ENCODE measurements at regions not wholly inside any gene's neighbourhood (a gene's known extent, or its start where the extent isn't known, plus 50 kb on each side); places are given as distances from the start of the nearest gene placed in this dataset.

- Mint-ChIP-seq H3K9me3 (ENCODE audit: insufficient read depth) (no peaks in the 10 kb centered on the region), H3K27ac (no peak overlapping the region), H3K4me3 (no peak overlapping the region), H3K4me1 (no peaks in the 10 kb centered on the region), H3K27me3 (no peaks in the 10 kb centered on the region)
- TF ChIP-seq, protein P1, sequence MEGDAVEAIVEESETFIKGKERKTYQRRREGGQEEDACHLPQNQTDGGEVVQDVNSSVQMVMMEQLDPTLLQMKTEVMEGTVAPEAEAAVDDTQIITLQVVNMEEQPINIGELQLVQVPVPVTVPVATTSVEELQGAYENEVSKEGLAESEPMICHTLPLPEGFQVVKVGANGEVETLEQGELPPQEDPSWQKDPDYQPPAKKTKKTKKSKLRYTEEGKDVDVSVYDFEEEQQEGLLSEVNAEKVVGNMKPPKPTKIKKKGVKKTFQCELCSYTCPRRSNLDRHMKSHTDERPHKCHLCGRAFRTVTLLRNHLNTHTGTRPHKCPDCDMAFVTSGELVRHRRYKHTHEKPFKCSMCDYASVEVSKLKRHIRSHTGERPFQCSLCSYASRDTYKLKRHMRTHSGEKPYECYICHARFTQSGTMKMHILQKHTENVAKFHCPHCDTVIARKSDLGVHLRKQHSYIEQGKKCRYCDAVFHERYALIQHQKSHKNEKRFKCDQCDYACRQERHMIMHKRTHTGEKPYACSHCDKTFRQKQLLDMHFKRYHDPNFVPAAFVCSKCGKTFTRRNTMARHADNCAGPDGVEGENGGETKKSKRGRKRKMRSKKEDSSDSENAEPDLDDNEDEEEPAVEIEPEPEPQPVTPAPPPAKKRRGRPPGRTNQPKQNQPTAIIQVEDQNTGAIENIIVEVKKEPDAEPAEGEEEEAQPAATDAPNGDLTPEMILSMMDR (IDR thresholded peaks at IDR 0.05) = no peak
- TF ChIP-seq EZH2 (IDR thresholded peaks at IDR 0.05; ENCODE audit: borderline replicate concordance, insufficient read depth, low read depth, low read length, poor library complexity, severe bottlenecking) = no peak
- H4K20me1 ChIP-seq (ENCODE audit: control insufficient read depth, insufficient read depth, low read length, poor library complexity, severe bottlenecking) = no peaks in the 10 kb centered on the region
- no peak overlapping the region for H2AFZ ChIP-seq (ENCODE audit: insufficient read depth, low read depth, low read length, poor library complexity, severe bottlenecking)
- H3K4me1 ChIP-seq (ENCODE audit: control insufficient read depth in 2 of 2, insufficient read depth in 2 of 2, low read length in 2 of 2) = no peaks in the 10 kb centered on the region
- CTCF ChIA-PET = no interaction called here
- POLR2A ChIA-PET = no interaction called here
- H3K36me3 ChIP-seq (replicated peaks in 1 of 2; ENCODE audit: control extremely low read depth in 1 of 2, control insufficient read depth in 1 of 2, extremely low read depth in 1 of 2, insufficient read depth in 2 of 2, low read length in 1 of 2) = no peaks in the 10 kb centered on the region
- H3K79me2 ChIP-seq (ENCODE audit: control insufficient read depth, insufficient read depth, low read length) = no peaks in the 10 kb centered on the region
- H3K27me3 ChIP-seq (replicated peaks in 1 of 4; ENCODE audit: control extremely low read depth in 1 of 4, control insufficient read depth in 3 of 4, insufficient read depth in 4 of 4, low read length in 3 of 4) = peaks cover 0 to 2% (median 0%) of the 10 kb centered on the region in 4 experiments
- intact Hi-C loops (cut with micrococcal nuclease) = no loop called here
- 48% methylated on average over 3 of the region's 5 CpGs for WGBS (ENCODE audit: insufficient coverage)
- no peak overlapping the region for H3K4me3 ChIP-seq (ENCODE audit: control extremely low read depth in 1 of 5, extremely low read depth in 1 of 5, insufficient read depth in 1 of 5, low read depth in 2 of 5, low read length in 4 of 5)
- no peaks in the 10 kb centered on the region for H3K9me3 ChIP-seq (ENCODE audit: control extremely low read depth in 1 of 3, control insufficient read depth in 2 of 3, insufficient read depth in 1 of 3, low read length in 2 of 3)
- no peak overlapping the region for H3K9ac ChIP-seq (ENCODE audit: low read length)
- ATAC-seq (ENCODE audit: low read depth) (no peak), DNase-seq (no peak)
- no peak overlapping the region for H3K27ac ChIP-seq (ENCODE audit: low read length in 2 of 2)
- H3K4me2 ChIP-seq (replicated peaks; ENCODE audit: low read depth, low read length, poor library complexity, severe bottlenecking) = no peak overlapping the region
These were observed 237.6 kb downstream of the TENT4A start for GRCh38 chr5:6950860-6951259.

DNA sequence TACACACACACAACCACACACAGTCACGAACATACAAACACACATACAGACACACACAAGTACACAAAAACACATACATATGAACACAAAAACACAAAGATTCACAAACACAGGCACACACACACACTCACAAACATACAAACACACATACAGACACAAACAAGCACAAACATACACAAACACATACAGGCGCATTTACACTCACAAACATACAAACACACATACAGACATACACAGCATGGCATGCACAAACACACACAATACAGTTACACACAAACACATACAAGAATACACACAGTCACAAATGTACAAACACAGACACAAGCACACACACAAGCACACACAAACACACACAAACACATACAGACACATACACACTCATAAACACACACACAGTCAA is 247.9 kb downstream of the TENT4A start:
- ATAC-seq (ENCODE audit: low read depth) (no peak), DNase-seq (no peak)
- Histone ChIP-seq H3K4me2 (replicated peaks; ENCODE audit: low read depth, low read length, poor library complexity, severe bottlenecking) (no peak overlapping the region), H3K9ac (ENCODE audit: low read length) (no peak overlapping the region), H3K9me3 (ENCODE audit: control extremely low read depth in 1 of 3, control insufficient read depth in 2 of 3, insufficient read depth in 1 of 3, low read length in 2 of 3) (no peaks in the 10 kb centered on the region), H3K27me3 (replicated peaks in 1 of 4; ENCODE audit: control extremely low read depth in 1 of 4, control insufficient read depth in 3 of 4, insufficient read depth in 4 of 4, low read length in 3 of 4) (no peaks in the 10 kb centered on the region), H3K4me1 (ENCODE audit: control insufficient read depth in 2 of 2, insufficient read depth in 2 of 2, low read length in 2 of 2) (no peaks in the 10 kb centered on the region), H3K36me3 (replicated peaks in 1 of 2; ENCODE audit: control extremely low read depth in 1 of 2, control insufficient read depth in 1 of 2, extremely low read depth in 1 of 2, insufficient read depth in 2 of 2, low read length in 1 of 2) (no peaks in the 10 kb centered on the region), H3K4me3 (ENCODE audit: control extremely low read depth in 1 of 5, extremely low read depth in 1 of 5, insufficient read depth in 1 of 5, low read depth in 2 of 5, low read length in 4 of 5) (no peak overlapping the region), H4K20me1 (ENCODE audit: control insufficient read depth, insufficient read depth, low read length, poor library complexity, severe bottlenecking) (no peaks in the 10 kb centered on the region), H3K27ac (ENCODE audit: low read length in 2 of 2) (no peak overlapping the region), H2AFZ (ENCODE audit: insufficient read depth, low read depth, low read length, poor library complexity, severe bottlenecking) (no peak overlapping the region), H3K79me2 (ENCODE audit: control insufficient read depth, insufficient read depth, low read length) (no peaks in the 10 kb centered on the region)
- CTCF ChIA-PET = no interaction called here
- no peaks in the 10 kb centered on the region for H3K27me3 Mint-ChIP-seq
- POLR2A ChIA-PET = no interaction called here
- H3K27ac Mint-ChIP-seq = no peak overlapping the region
- TF ChIP-seq EZH2 (IDR thresholded peaks at IDR 0.05; ENCODE audit: borderline replicate concordance, insufficient read depth, low read depth, low read length, poor library complexity, severe bottlenecking) = no peak
- TF ChIP-seq, protein P1 (IDR thresholded peaks at IDR 0.05) = no peak
- no peak overlapping the region for H3K4me3 Mint-ChIP-seq
- intact Hi-C loops (cut with micrococcal nuclease) = no loop called here
- 94% methylated on average over 2 of the region's 2 CpGs for WGBS (ENCODE audit: insufficient coverage)
- peaks cover 4% of the 10 kb centered on the region for H3K9me3 Mint-ChIP-seq (ENCODE audit: insufficient read depth)
- H3K4me1 Mint-ChIP-seq = no peaks in the 10 kb centered on the region
